ENCODE measurements at regions not wholly inside any gene's neighbourhood (a gene's known extent, or its start where the extent isn't known, plus 50 kb on each side); places are given as distances from the start of the nearest gene placed in this dataset.

DNA sequence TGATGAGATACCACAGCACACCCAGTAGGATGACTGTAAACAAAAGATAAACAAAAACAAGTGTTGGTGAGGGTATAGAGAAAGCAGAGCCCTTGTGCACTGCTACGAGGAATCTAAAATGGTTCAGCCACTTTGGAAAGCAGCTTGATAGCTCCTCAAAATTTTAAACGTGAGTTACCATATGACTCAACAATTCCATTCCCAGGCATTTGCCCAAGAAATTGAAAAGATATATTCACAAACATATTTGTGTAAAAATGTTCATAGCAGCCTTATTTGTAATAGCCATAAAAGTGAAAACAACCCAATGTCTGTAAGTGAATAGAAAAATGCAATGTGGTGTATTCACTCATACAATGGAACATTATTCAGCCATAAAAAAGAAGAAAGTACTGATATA is 141.0 kb upstream of the BTBD3 start:
- no peak for TF ChIP-seq EP300 (IDR thresholded peaks at IDR 0.05; ENCODE audit: borderline replicate concordance in 1 of 2, low read depth in 1 of 2, low read length in 1 of 2)
- TF ChIP-seq RCOR1 (IDR thresholded peaks at IDR 0.05; ENCODE audit: low read length) = no peak
- no peak for TF ChIP-seq MXI1 (IDR thresholded peaks at IDR 0.05; ENCODE audit: low read depth, low read length)
- TF ChIP-seq CTCF (IDR thresholded peaks at IDR 0.05) = no peak
